GM23248 (cell line): ENCODE measurements at regions not wholly inside any gene's neighbourhood (a gene's known extent, or its start where the extent isn't known, plus 50 kb on each side); places are given as distances from the start of the nearest gene placed in this dataset.

ENCODE experiments used
- EZH2 ChIP-seq: fragments of 200-600 bp; sonication (generic); IDR thresholded peaks from 2 replicates; pipeline ENCODE4 v1.6.1; 2018; ENCODE audit warnings: antibody characterized with exemption, mild to moderate bottlenecking; ENCODE audit not compliant: insufficient read depth, poor library complexity, severe bottlenecking
- EZH2phosphoT487 ChIP-seq: fragments of 200-600 bp; sonication (generic); IDR thresholded peaks from 2 replicates; pipeline ENCODE4 v1.6.1; 2018; ENCODE audit warnings: antibody characterized with exemption, moderate library complexity, mild to moderate bottlenecking, low read depth; ENCODE audit not compliant: insufficient read depth

- TF ChIP-seq EZH2 (no peak), EZH2phosphoT487 (no peak)
These were observed 786.1 kb upstream of the CNTN5 start for GRCh38 chr11:98234698-98235097.
